Large intestine (tissue), 3 donors: ENCODE measurements at regions not wholly inside any gene's neighbourhood (a gene's known extent, or its start where the extent isn't known, plus 50 kb on each side); places are given as distances from the start of the nearest gene placed in this dataset.
"Not testable (repeated sequence)": the region's sequence is repeated elsewhere in the genome, so short reads cannot be mapped to it uniquely, and the experiment has no call there.

Experiments used
- DNase-seq, 2 donors: peaks; one replicate each; pipeline versions ENCODE4 v3.0.0 to v3.0.0-alpha.2; 2013
- H3K27ac ChIP-seq: one replicate; pipeline ENCODE4 v1.5.1; 2013; ENCODE audit warnings: low read length
- H3K27me3 ChIP-seq: 2 replicates; pipeline ENCODE4 v1.6.1; 2013; ENCODE audit warnings: low read length; ENCODE audit not compliant: control insufficient read depth, insufficient read depth
- H3K36me3 ChIP-seq: 2 replicates; pipeline ENCODE4 v1.6.1; 2013; ENCODE audit warnings: low read length; ENCODE audit not compliant: control insufficient read depth, insufficient read depth
- H3K4me1 ChIP-seq: one replicate; pipeline ENCODE4 v1.6.1; 2013; ENCODE audit warnings: low read length; ENCODE audit not compliant: control insufficient read depth, insufficient read depth
- H3K4me3 ChIP-seq: one replicate; pipeline ENCODE4 v1.5.1; 2013; ENCODE audit warnings: low read length
- H3K9me3 ChIP-seq: one replicate; pipeline ENCODE4 v1.6.1; 2013; ENCODE audit warnings: mild to moderate bottlenecking, low read depth, low read length, moderate library complexity; ENCODE audit not compliant: control insufficient read depth
- WGBS: methylation state at CpG from one replicate; pipeline ENCODE4 v1.1.5; 2013; ENCODE audit warnings: low lambda C conversion rate; ENCODE audit not compliant: insufficient coverage; 5-methylcytosine and 5-hydroxymethylcytosine counted together

GRCh38 chr21:38077569-38077968 is 161.3 kb upstream of the KCNJ6 start:
- Histone ChIP-seq H3K4me1 (no peaks in the 10 kb centered on the region), H3K4me3 (no peak overlapping the region), H3K27ac (no peak overlapping the region), H3K9me3 (no peaks in the 10 kb centered on the region), H3K36me3 (no peaks in the 10 kb centered on the region), H3K27me3 (no peaks in the 10 kb centered on the region)
- no peak for DNase-seq
- WGBS: 80% methylated on average over 2 of the region's 5 CpGs

- DNase-seq: no peak
- WGBS: 60% methylated on average over 1 of the region's 10 CpGs
- Histone ChIP-seq H3K4me1 (no peaks in the 10 kb centered on the region), H3K27me3 (no peaks in the 10 kb centered on the region), H3K27ac (no peak overlapping the region), H3K4me3 (no peak overlapping the region), H3K36me3 (no peaks in the 10 kb centered on the region), H3K9me3 (no peaks in the 10 kb centered on the region)
Observed at GRCh38 chr21:38080888-38081287, 164.6 kb upstream of the KCNJ6 start.

DNA sequence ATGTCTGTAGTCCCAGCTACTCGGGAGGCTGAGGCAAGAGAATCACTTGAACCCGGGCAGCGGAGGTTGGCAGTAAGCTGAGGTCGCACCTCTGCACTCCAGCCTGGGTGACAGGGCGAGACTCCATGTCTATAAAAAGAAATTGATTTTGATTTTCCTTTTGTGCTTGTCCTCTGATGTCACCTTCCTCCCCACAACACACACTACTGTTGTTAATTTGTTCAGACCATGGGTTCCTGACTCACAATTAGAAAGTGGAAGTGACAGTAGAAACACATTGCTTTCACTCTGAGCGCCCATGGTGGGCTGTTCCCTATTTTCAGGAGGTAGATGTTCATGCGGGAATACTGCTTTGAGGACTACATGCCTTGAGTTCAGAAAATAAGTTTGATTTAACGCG is 165.5 kb upstream of the KCNJ6 start:
- no peak for DNase-seq
- Histone ChIP-seq H3K27me3 (no peaks in the 10 kb centered on the region), H3K36me3 (no peaks in the 10 kb centered on the region), H3K4me1 (no peaks in the 10 kb centered on the region), H3K9me3 (no peaks in the 10 kb centered on the region), H3K4me3 (no peak overlapping the region), H3K27ac (no peak overlapping the region)
- no CpG with 5 or more reads among the region's 9 CpGs for WGBS

GRCh38 chr21:38082936-38083485 is 166.8 kb upstream of the KCNJ6 start:
- no peak for DNase-seq
- no CpG with 5 or more reads among the region's 4 CpGs for WGBS

DNA sequence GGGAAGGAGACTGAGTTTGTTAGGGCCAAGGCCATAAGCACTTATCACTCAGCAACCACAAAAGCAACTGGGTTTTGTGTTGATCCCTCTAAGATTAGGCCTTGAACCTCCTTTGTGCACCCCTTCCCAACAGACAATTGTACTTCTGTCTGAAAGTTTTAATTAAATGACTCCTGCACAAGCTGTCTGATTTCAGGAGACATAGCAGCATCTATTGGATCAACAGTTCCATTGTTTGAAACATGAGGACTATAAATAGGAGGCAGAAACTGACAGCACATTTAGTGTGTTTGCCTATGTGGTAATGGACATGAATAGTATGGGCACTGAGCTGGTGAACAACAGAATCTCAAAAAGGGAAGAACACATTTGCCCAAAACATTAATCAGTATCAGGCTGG is 167.3 kb upstream of the KCNJ6 start:
- Histone ChIP-seq H3K27me3 (no peaks in the 10 kb centered on the region), H3K36me3 (no peaks in the 10 kb centered on the region), H3K27ac (no peak overlapping the region), H3K4me1 (no peaks in the 10 kb centered on the region), H3K9me3 (no peaks in the 10 kb centered on the region), H3K4me3 (no peak overlapping the region)
- DNase-seq: no peak

More at GRCh38 chr21:38082936-38083485, 166.8 kb upstream of the KCNJ6 start:
- Histone ChIP-seq H3K36me3 (no peaks in the 10 kb centered on the region), H3K27ac (no peak overlapping the region), H3K4me3 (no peak overlapping the region), H3K4me1 (no peaks in the 10 kb centered on the region), H3K27me3 (no peaks in the 10 kb centered on the region), H3K9me3 (no peaks in the 10 kb centered on the region)

GRCh38 chr21:38086580-38086979 is 170.2 kb upstream of the KCNJ15 start:
- no peak for DNase-seq
- H3K27me3 ChIP-seq: no peaks in the 10 kb centered on the region
- H3K4me3 ChIP-seq: no peak overlapping the region
- no peaks in the 10 kb centered on the region for H3K9me3 ChIP-seq
- no peak overlapping the region for H3K27ac ChIP-seq
- no peaks in the 10 kb centered on the region for H3K36me3 ChIP-seq
- WGBS: no CpG with 5 or more reads among the region's 1 CpG
- no peaks in the 10 kb centered on the region for H3K4me1 ChIP-seq

- Histone ChIP-seq H3K9me3 (no peaks in the 10 kb centered on the region), H3K36me3 (no peaks in the 10 kb centered on the region), H3K4me3 (no peak overlapping the region), H3K27me3 (no peaks in the 10 kb centered on the region), H3K27ac (no peak overlapping the region), H3K4me1 (no peaks in the 10 kb centered on the region)
- DNase-seq: no peak
- no CpG with 5 or more reads among the region's 13 CpGs for WGBS
Observed at GRCh38 chr21:38088916-38089762, 167.7 kb upstream of the KCNJ15 start.

- 21% methylated on average over 3 of the region's 6 CpGs for WGBS
- Histone ChIP-seq H3K36me3 (no peaks in the 10 kb centered on the region), H3K4me3 (no peak overlapping the region), H3K4me1 (no peaks in the 10 kb centered on the region), H3K27me3 (no peaks in the 10 kb centered on the region), H3K27ac (no peak overlapping the region), H3K9me3 (no peaks in the 10 kb centered on the region)
- no peak for DNase-seq
Observed at GRCh38 chr21:38089763-38090046, 167.1 kb upstream of the KCNJ15 start.

DNA sequence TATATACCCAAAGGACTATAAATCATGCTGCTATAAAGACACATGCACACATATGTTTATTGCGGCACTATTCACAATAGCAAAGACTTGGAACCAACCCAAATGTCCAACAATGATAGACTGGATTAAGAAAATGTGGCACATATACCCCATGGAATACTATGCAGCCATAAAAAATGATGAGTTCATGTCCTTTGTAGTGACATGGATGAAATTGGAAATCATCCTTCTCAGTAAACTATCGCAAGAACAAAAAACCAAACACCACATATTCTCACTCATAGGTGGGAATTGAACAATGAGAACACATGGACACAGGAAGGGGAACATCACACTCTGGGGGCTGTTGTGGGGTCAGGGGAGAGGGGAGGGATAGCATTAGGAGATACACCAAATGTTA is 165.7 kb upstream of the KCNJ15 start:
- not testable (repeated sequence) for H3K27me3 ChIP-seq, H3K4me1 ChIP-seq, H3K36me3 ChIP-seq, H3K4me3 ChIP-seq, DNase-seq, H3K27ac ChIP-seq, H3K9me3 ChIP-seq
- no CpG with 5 or more reads among the region's 2 CpGs for WGBS

- WGBS: no CpG with 5 or more reads among the region's 6 CpGs
- no peaks in the 10 kb centered on the region for H3K9me3 ChIP-seq
- H3K4me1 ChIP-seq: no peaks in the 10 kb centered on the region
- no peak overlapping the region for H3K27ac ChIP-seq
- H3K36me3 ChIP-seq: no peaks in the 10 kb centered on the region
- H3K27me3 ChIP-seq: no peaks in the 10 kb centered on the region
- H3K4me3 ChIP-seq: no peak overlapping the region
- DNase-seq: no peak
Observed at GRCh38 chr21:38092051-38092450, 164.7 kb upstream of the KCNJ15 start.

GRCh38 chr21:38095220-38095619 is 161.6 kb upstream of the KCNJ15 start:
- no peak for DNase-seq
- Histone ChIP-seq H3K36me3 (no peaks in the 10 kb centered on the region), H3K9me3 (no peaks in the 10 kb centered on the region), H3K4me3 (no peak overlapping the region), H3K4me1 (no peaks in the 10 kb centered on the region), H3K27me3 (no peaks in the 10 kb centered on the region), H3K27ac (no peak overlapping the region)
- WGBS: 100% methylated on average over 2 of the region's 5 CpGs
